ENCODE measurements at regions not wholly inside any gene's neighbourhood (a gene's known extent, or its start where the extent isn't known, plus 50 kb on each side); places are given as distances from the start of the nearest gene placed in this dataset.
"Not testable (repeated sequence)": the region's sequence is repeated elsewhere in the genome, so short reads cannot be mapped to it uniquely, and the experiment has no call there.

GRCh38 chr22:47419239-47419638, 656.8 kb downstream of the TBC1D22A start:
- DNase-seq (ENCODE audit: low spot score): no peak

GRCh38 chr22:47417699-47418098, 655.2 kb downstream of the TBC1D22A start:
- DNase-seq (ENCODE audit: low spot score): no peak

- DNase-seq (ENCODE audit: low spot score): no peak
Observed at GRCh38 chr22:47411006-47411405, 648.6 kb downstream of the TBC1D22A start.

- DNase-seq (ENCODE audit: low spot score): no peak
Observed at GRCh38 chr22:47409539-47410275, 647.3 kb downstream of the TBC1D22A start.

- DNase-seq (ENCODE audit: low spot score): no peak
Observed at GRCh38 chr22:47408409-47408808, 646.0 kb downstream of the TBC1D22A start.

- no peak for DNase-seq (ENCODE audit: low spot score)
Observed at GRCh38 chr22:47407461-47408025, 645.1 kb downstream of the TBC1D22A start.

GRCh38 chr22:47406896-47407295, 644.4 kb downstream of the TBC1D22A start:
- DNase-seq (ENCODE audit: low spot score): no peak

GRCh38 chr22:47406180-47406834, 643.9 kb downstream of the TBC1D22A start:
- no peak for DNase-seq (ENCODE audit: low spot score)

GRCh38 chr22:47405222-47405621, 642.8 kb downstream of the TBC1D22A start:
- not testable (repeated sequence) for DNase-seq (ENCODE audit: low spot score)

GRCh38 chr22:47402876-47403525, 640.6 kb downstream of the TBC1D22A start:
- no peak for DNase-seq (ENCODE audit: low spot score)

GRCh38 chr22:47401976-47402770, 639.7 kb downstream of the TBC1D22A start:
- DNase-seq (ENCODE audit: low spot score): no peak

GRCh38 chr22:47401592-47401898, 639.1 kb downstream of the TBC1D22A start:
- DNase-seq (ENCODE audit: low spot score): no peak

GRCh38 chr22:47400701-47401591, 638.5 kb downstream of the TBC1D22A start:
- no peak for DNase-seq (ENCODE audit: low spot score)

- DNase-seq (ENCODE audit: low spot score): not testable (repeated sequence)
Observed at GRCh38 chr22:47400131-47400530, 637.7 kb downstream of the TBC1D22A start.

- DNase-seq (ENCODE audit: low spot score): no peak
Observed at GRCh38 chr22:47398921-47399790, 636.7 kb downstream of the TBC1D22A start.

- DNase-seq (ENCODE audit: low spot score): no peak
Observed at GRCh38 chr22:47398491-47398890, 636.0 kb downstream of the TBC1D22A start.

- DNase-seq (ENCODE audit: low spot score): no peak
Observed at GRCh38 chr22:47397673-47398072, 635.2 kb downstream of the TBC1D22A start.

GRCh38 chr22:47396515-47396914, 634.1 kb downstream of the TBC1D22A start:
- DNase-seq (ENCODE audit: low spot score): no peak

- DNase-seq (ENCODE audit: low spot score): no peak
Observed at GRCh38 chr22:47396105-47396504, 633.7 kb downstream of the TBC1D22A start.

GRCh38 chr22:47395481-47395880, 633.0 kb downstream of the TBC1D22A start:
- DNase-seq (ENCODE audit: low spot score): no peak

Data from putamen (tissue), 1 donor.